Progenitor cell of endocrine pancreas (in vitro differentiated cells): ENCODE measurements at regions not wholly inside any gene's neighbourhood (a gene's known extent, or its start where the extent isn't known, plus 50 kb on each side); places are given as distances from the start of the nearest gene placed in this dataset.

Source experiments
- DNase-seq: peaks from one replicate; pipeline ENCODE4 v3.0.0; 2021; ENCODE audit warnings: low spot score; ENCODE audit not compliant: unreplicated experiment
- H3K27ac Mint-ChIP-seq: 2 replicates; pipeline ENCODE4 v1.8.0; 2021; ENCODE audit warnings: mild to moderate bottlenecking, moderate library complexity, mixed read lengths
- H3K27me3 Mint-ChIP-seq: 2 replicates; pipeline ENCODE4 v1.8.0; 2021; ENCODE audit warnings: mixed read lengths
- H3K36me3 Mint-ChIP-seq: 2 replicates; pipeline ENCODE4 v1.8.0; 2022; ENCODE audit warnings: mixed read lengths; ENCODE audit not compliant: insufficient read depth
- H3K4me1 Mint-ChIP-seq: 2 replicates; pipeline ENCODE4 v1.8.0; 2021; ENCODE audit warnings: low read depth, mixed read lengths
- H3K4me3 Mint-ChIP-seq: 2 replicates; pipeline ENCODE4 v1.8.0; 2021; ENCODE audit warnings: low read depth, mild to moderate bottlenecking, moderate library complexity, mixed read lengths
- H3K9me3 Mint-ChIP-seq: 2 replicates; pipeline ENCODE4 v1.8.0; 2021; ENCODE audit warnings: low read depth, mixed read lengths
- TF ChIP-seq, protein P1 (sequence below): fragments of 200-600 bp; sonication (generic); IDR thresholded peaks from one replicate; pipeline ENCODE4 v1.5.0; 2021; ENCODE audit warnings: antibody characterized with exemption, mild to moderate bottlenecking; ENCODE audit not compliant: unreplicated experiment

- no peak overlapping the region for H3K4me3 Mint-ChIP-seq
- H3K9me3 Mint-ChIP-seq = no peaks in the 10 kb centered on the region
- peaks cover 46% of the 10 kb centered on the region for H3K27me3 Mint-ChIP-seq
- no peak for DNase-seq
- TF ChIP-seq, protein P1, sequence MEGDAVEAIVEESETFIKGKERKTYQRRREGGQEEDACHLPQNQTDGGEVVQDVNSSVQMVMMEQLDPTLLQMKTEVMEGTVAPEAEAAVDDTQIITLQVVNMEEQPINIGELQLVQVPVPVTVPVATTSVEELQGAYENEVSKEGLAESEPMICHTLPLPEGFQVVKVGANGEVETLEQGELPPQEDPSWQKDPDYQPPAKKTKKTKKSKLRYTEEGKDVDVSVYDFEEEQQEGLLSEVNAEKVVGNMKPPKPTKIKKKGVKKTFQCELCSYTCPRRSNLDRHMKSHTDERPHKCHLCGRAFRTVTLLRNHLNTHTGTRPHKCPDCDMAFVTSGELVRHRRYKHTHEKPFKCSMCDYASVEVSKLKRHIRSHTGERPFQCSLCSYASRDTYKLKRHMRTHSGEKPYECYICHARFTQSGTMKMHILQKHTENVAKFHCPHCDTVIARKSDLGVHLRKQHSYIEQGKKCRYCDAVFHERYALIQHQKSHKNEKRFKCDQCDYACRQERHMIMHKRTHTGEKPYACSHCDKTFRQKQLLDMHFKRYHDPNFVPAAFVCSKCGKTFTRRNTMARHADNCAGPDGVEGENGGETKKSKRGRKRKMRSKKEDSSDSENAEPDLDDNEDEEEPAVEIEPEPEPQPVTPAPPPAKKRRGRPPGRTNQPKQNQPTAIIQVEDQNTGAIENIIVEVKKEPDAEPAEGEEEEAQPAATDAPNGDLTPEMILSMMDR = no peak
- H3K36me3 Mint-ChIP-seq = no peaks in the 10 kb centered on the region
- no peaks in the 10 kb centered on the region for H3K4me1 Mint-ChIP-seq
- H3K27ac Mint-ChIP-seq = no peak overlapping the region
Measured at GRCh38 chr10:117751259-117751658, 208.7 kb downstream of the EMX2 start.

GRCh38 chr10:117752103-117752502, 209.6 kb downstream of the EMX2 start:
- H3K36me3 Mint-ChIP-seq = no peaks in the 10 kb centered on the region
- H3K9me3 Mint-ChIP-seq = no peaks in the 10 kb centered on the region
- no peaks in the 10 kb centered on the region for H3K4me1 Mint-ChIP-seq
- no peak overlapping the region for H3K27ac Mint-ChIP-seq
- H3K27me3 Mint-ChIP-seq = peaks cover 40% of the 10 kb centered on the region
- no peak for DNase-seq
- no peak overlapping the region for H3K4me3 Mint-ChIP-seq
- TF ChIP-seq, protein P1 = no peak

DNA sequence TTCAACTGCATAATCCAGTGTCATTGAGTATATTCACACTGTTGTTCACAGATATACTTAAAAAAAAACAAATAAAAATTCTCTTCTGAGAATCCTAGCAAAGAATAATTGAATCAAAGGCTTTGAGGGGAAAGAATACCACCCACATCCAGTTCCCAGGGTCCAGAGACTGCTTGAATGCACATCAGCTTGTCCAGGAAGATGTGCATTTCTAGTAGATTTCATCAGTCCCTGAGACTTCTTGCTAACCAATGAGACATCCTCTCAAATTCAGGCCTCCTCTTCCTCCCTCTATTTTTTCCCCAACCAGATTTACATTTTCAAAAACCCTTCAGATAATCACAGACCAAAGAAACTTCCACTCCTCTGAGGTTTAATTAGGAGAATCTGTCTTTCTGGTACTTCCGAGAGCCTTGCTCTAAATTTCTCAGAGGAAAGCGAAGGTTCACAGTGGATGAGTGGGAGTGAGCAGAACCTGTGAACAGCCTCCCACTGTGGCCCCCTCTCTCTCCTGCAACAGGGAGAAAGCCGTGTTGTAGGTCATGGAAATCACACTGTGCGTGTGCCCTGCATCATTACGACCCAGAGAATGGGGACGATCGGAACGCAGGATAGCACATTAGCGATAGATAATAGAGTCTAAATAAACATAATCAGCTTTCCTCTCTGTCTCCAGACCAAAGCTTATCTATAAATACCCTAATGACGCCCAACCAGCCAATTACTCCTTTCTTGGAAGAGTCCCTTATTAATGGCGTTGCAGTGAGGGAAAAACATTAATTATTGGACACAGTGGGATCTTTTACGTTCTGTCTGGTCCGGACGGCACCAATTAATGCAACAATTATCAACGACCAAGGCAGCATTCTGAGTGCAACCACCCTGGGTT, 212.5 kb downstream of the EMX2 start:
- H3K4me3 Mint-ChIP-seq = no peak overlapping the region
- H3K27me3 Mint-ChIP-seq = peaks cover 36% of the 10 kb centered on the region
- no peak overlapping the region for H3K27ac Mint-ChIP-seq
- TF ChIP-seq, protein P1 = no peak
- no peak for DNase-seq
- H3K36me3 Mint-ChIP-seq = no peaks in the 10 kb centered on the region
- no peaks in the 10 kb centered on the region for H3K4me1 Mint-ChIP-seq
- no peaks in the 10 kb centered on the region for H3K9me3 Mint-ChIP-seq

- H3K4me1 Mint-ChIP-seq = no peaks in the 10 kb centered on the region
- peaks cover 40% of the 10 kb centered on the region for H3K27me3 Mint-ChIP-seq
- TF ChIP-seq, protein P1 = no peak
- no peaks in the 10 kb centered on the region for H3K9me3 Mint-ChIP-seq
- H3K27ac Mint-ChIP-seq = no peak overlapping the region
- no peak for DNase-seq
- H3K36me3 Mint-ChIP-seq = no peaks in the 10 kb centered on the region
- no peak overlapping the region for H3K4me3 Mint-ChIP-seq
Measured at GRCh38 chr10:117755659-117756014, 213.1 kb downstream of the EMX2 start.

GRCh38 chr10:117757086-117757720, 214.7 kb downstream of the EMX2 start:
- TF ChIP-seq, protein P1 = no peak
- no peaks in the 10 kb centered on the region for H3K9me3 Mint-ChIP-seq
- no peak for DNase-seq
- H3K4me3 Mint-ChIP-seq = no peak overlapping the region
- no peaks in the 10 kb centered on the region for H3K4me1 Mint-ChIP-seq
- peaks cover 47% of the 10 kb centered on the region for H3K27me3 Mint-ChIP-seq
- H3K27ac Mint-ChIP-seq = no peak overlapping the region
- no peaks in the 10 kb centered on the region for H3K36me3 Mint-ChIP-seq
